GM10266 (cell line): ENCODE measurements at regions not wholly inside any gene's neighbourhood (a gene's known extent, or its start where the extent isn't known, plus 50 kb on each side); places are given as distances from the start of the nearest gene placed in this dataset.

Experiments
- DNase-seq: peaks from one replicate; pipeline ENCODE4 v3.0.0; 2012; ENCODE audit errors: extremely low spot score
- TF ChIP-seq, protein P1 (sequence below): IDR thresholded peaks from 2 replicates; pipeline ENCODE4 v1.5.1; 2012; ENCODE audit warnings: mild to moderate bottlenecking, low read depth; ENCODE audit not compliant: control insufficient read depth, insufficient read depth; ENCODE audit errors: missing control alignments

- TF ChIP-seq, protein P1, sequence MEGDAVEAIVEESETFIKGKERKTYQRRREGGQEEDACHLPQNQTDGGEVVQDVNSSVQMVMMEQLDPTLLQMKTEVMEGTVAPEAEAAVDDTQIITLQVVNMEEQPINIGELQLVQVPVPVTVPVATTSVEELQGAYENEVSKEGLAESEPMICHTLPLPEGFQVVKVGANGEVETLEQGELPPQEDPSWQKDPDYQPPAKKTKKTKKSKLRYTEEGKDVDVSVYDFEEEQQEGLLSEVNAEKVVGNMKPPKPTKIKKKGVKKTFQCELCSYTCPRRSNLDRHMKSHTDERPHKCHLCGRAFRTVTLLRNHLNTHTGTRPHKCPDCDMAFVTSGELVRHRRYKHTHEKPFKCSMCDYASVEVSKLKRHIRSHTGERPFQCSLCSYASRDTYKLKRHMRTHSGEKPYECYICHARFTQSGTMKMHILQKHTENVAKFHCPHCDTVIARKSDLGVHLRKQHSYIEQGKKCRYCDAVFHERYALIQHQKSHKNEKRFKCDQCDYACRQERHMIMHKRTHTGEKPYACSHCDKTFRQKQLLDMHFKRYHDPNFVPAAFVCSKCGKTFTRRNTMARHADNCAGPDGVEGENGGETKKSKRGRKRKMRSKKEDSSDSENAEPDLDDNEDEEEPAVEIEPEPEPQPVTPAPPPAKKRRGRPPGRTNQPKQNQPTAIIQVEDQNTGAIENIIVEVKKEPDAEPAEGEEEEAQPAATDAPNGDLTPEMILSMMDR = no peak
- DNase-seq = no peak
Measured at GRCh38 chr13:67772807-67773453, 542.8 kb upstream of the PCDH9 start.

GRCh38 chr13:67771106-67771505, 541.0 kb upstream of the PCDH9 start:
- DNase-seq = no peak
- TF ChIP-seq, protein P1 = no peak

- TF ChIP-seq, protein P1 = no peak
- no peak for DNase-seq
Measured at GRCh38 chr13:67769987-67770341, 539.8 kb upstream of the PCDH9 start.

GRCh38 chr13:67769063-67769986, 539.2 kb upstream of the PCDH9 start:
- no peak for DNase-seq
- TF ChIP-seq, protein P1 = no peak

DNA sequence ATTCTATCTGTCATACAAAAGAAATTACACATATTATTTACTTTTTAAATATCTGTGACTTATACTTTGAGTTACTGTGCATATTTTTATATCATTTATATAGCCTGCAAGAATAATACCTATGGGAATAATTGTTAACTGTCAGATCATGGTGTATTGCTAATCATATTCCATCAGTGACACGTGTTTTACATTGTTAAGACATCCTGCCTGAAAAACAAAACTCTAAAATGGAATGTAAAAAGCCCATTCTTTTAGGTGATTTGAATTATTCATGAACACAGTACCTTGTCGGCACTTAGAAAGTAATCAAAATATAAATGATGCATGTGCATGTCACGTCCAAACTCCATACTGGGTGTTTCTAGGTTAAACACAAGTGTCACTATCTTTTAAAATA, 533.8 kb upstream of the PCDH9 start:
- DNase-seq = no peak
- TF ChIP-seq, protein P1 = no peak

GRCh38 chr13:67763384-67763783, 533.2 kb upstream of the PCDH9 start:
- TF ChIP-seq, protein P1 = no peak
- no peak for DNase-seq

DNA sequence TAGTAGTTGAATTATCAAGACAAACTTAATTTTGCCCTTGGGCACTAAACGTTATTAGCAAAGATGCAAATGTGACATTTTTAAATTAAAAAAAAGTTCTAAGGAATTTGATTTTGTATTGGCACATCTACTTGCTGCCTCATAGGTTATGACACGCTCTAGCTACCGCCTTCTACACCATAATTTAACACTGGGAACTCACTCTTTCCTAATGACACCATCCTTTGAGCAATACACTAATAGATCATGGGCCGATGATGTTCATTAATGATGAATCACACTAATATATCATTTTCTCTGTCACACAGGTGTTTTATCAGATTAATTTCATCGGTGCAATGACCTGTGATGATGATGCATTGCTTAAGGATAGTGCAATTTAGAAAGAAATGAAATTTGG, 528.8 kb upstream of the PCDH9 start:
- no peak for DNase-seq
- TF ChIP-seq, protein P1 = no peak
